OCI-LY7 (cell line): ENCODE measurements at regions not wholly inside any gene's neighbourhood (a gene's known extent, or its start where the extent isn't known, plus 50 kb on each side); places are given as distances from the start of the nearest gene placed in this dataset.

Experiments used
- BruUV-seq: library from RNA; stranded (reverse); fragments of 400-500 nt; replicated peaks from 2 replicates; lab custom pipeline; 2021; lab: Mats Ljungman, UMichigan
- CTCF ChIA-PET: fragments of 300-600 bp; sonication (Branson Sonifier 250); formaldehyde crosslinking; loops from one replicate; lab custom pipeline; 2022; ENCODE audit warnings: antibody characterized with exemption; ENCODE audit not compliant: unreplicated experiment; lab: Charles Lee
- POLR2A ChIA-PET: fragments of 300-600 bp; sonication (Branson Sonifier 250); formaldehyde crosslinking; loops from one replicate; lab custom pipeline; 2022; ENCODE audit warnings: antibody characterized with exemption; lab: Charles Lee
- DNase-seq: peaks from one replicate; pipeline ENCODE4 v3.0.0-alpha.2; 2015; ENCODE audit warnings: low spot score
- H2AFZ ChIP-seq: fragments of 200-600 bp; sonication (generic), shearing (Covaris generic); 2 replicates; pipeline ENCODE4 v1.6.1; 2014; ENCODE audit warnings: mild to moderate bottlenecking, antibody characterized with exemption, low read length, moderate library complexity
- H3K27ac ChIP-seq: fragments of 200-600 bp; sonication (generic); 2 replicates; pipeline ENCODE4 v1.5.1; 2014; ENCODE audit warnings: mixed run types, low read depth, mild to moderate bottlenecking, moderate library complexity, low read length, inconsistent platforms; ENCODE audit not compliant: poor library complexity, severe bottlenecking
- H3K36me3 ChIP-seq: fragments of 200-600 bp; sonication (generic); 2 replicates; pipeline ENCODE4 v1.6.1; 2014; ENCODE audit warnings: mild to moderate bottlenecking, antibody characterized with exemption, low read length, moderate library complexity, mixed read lengths; ENCODE audit not compliant: insufficient read depth
- H3K4me1 ChIP-seq: fragments of 200-600 bp; sonication (generic); 2 replicates; pipeline ENCODE4 v1.5.1; 2014; ENCODE audit warnings: mild to moderate bottlenecking, low read length; ENCODE audit not compliant: insufficient read depth, poor library complexity, severe bottlenecking
- H3K4me2 ChIP-seq: fragments of 200-600 bp; sonication (generic); 2 replicates; pipeline ENCODE4 v1.6.1; 2014; ENCODE audit warnings: mild to moderate bottlenecking, low read length
- H3K4me3 ChIP-seq: fragments of 200-600 bp; sonication (generic); 2 replicates; pipeline ENCODE4 v1.5.1; 2014; ENCODE audit warnings: mild to moderate bottlenecking, low read depth, low read length; ENCODE audit not compliant: poor library complexity, severe bottlenecking
- H3K79me2 ChIP-seq: fragments of 200-600 bp; sonication (generic); 2 replicates; pipeline ENCODE4 v1.6.1; 2016; ENCODE audit warnings: low read depth, mild to moderate bottlenecking, low read length, moderate library complexity, mixed read lengths; ENCODE audit not compliant: insufficient read depth
- H3K9me2 ChIP-seq: fragments of 200-600 bp; sonication (generic); 2 replicates; pipeline ENCODE4 v1.6.1; 2016; ENCODE audit warnings: mild to moderate bottlenecking, low read length, mixed read lengths; ENCODE audit not compliant: insufficient read depth
- H3K9me3 ChIP-seq: fragments of 200-600 bp; sonication (generic); 2 replicates; pipeline ENCODE4 v1.6.1; 2014; ENCODE audit warnings: mild to moderate bottlenecking, mixed run types, low read length, mixed read lengths
- H4K20me1 ChIP-seq: fragments of 200-600 bp; sonication (generic); 2 replicates; pipeline ENCODE4 v1.6.1; 2014; ENCODE audit warnings: mild to moderate bottlenecking, antibody characterized with exemption, low read length, moderate library complexity, mixed read lengths; ENCODE audit not compliant: insufficient read depth
- CTCF ChIP-seq: fragments of 200-600 bp; sonication (generic); conservative IDR thresholded peaks from 2 replicates; pipeline ENCODE4 v1.5.1; 2014; ENCODE audit warnings: mild to moderate bottlenecking, antibody characterized with exemption, low read length, moderate library complexity, mixed read lengths
- EZH2phosphoT487 ChIP-seq: fragments of 200-600 bp; sonication (generic); IDR thresholded peaks from 2 replicates; pipeline ENCODE4 v1.6.1; 2018; ENCODE audit warnings: low read depth, borderline replicate concordance, mild to moderate bottlenecking, mixed run types, antibody characterized with exemption, low read length, moderate library complexity, mixed read lengths
- intact Hi-C: fragments of 100-400 bp; cut with micrococcal nuclease; formaldehyde crosslinking; loops from one replicate; pipeline ENCODE4 v1.10.0; 2022; ENCODE audit not compliant: unreplicated experiment

- DNase-seq = no peak
- peak overlapping the region; percentile 3; the same call in 1 of the 2 replicates for H3K4me2 ChIP-seq
- CTCF ChIA-PET = no interaction called here
- H4K20me1 ChIP-seq = no peaks in the 10 kb centered on the region
- no peak overlapping the region for H3K4me3 ChIP-seq
- no TSS peak for BruUV-seq
- TF ChIP-seq EZH2phosphoT487 = no peak
- H3K9me2 ChIP-seq = no peaks in the 10 kb centered on the region
- no peak overlapping the region for H3K27ac ChIP-seq
- H3K79me2 ChIP-seq = no peaks in the 10 kb centered on the region
- H3K9me3 ChIP-seq = no peaks in the 10 kb centered on the region
- no peaks in the 10 kb centered on the region for H3K4me1 ChIP-seq
- intact Hi-C loops = no loop called here
- H2AFZ ChIP-seq = 0 out of 2 replicates have a peak overlapping the region, but pooled peaks have one; percentile 8
- H3K36me3 ChIP-seq = no peaks in the 10 kb centered on the region
- POLR2A ChIA-PET = interaction anchor here (0.8 to 1.0 kb wide), 2 partner anchors 11 to 36 kb away, joined by 3 read pairs; no protein-coding TSS in a partner anchor
These were observed 766.4 kb upstream of the ID2 start for GRCh38 chr2:7915302-7916091.

GRCh38 chr2:7916670-7917069 is 765.2 kb upstream of the ID2 start:
- BruUV-seq = no TSS peak
- Histone ChIP-seq H3K9me2 (no peaks in the 10 kb centered on the region), H3K9me3 (no peaks in the 10 kb centered on the region), H3K4me2 (no peak overlapping the region), H3K27ac (no peak overlapping the region), H3K79me2 (no peaks in the 10 kb centered on the region), H3K4me1 (no peaks in the 10 kb centered on the region), H4K20me1 (no peaks in the 10 kb centered on the region), H2AFZ (no peak overlapping the region), H3K4me3 (no peak overlapping the region), H3K36me3 (no peaks in the 10 kb centered on the region)
- no peak for TF ChIP-seq EZH2phosphoT487
- no peak for TF ChIP-seq CTCF
- ChIA-PET POLR2A (interaction anchor here (0.8 to 1.0 kb wide), 2 partner anchors 12 to 35 kb away, joined by 3 read pairs; no protein-coding TSS in a partner anchor), CTCF (no interaction called here)
- intact Hi-C loops = no loop called here
- DNase-seq = no peak

GRCh38 chr2:7919510-7919909 is 762.3 kb upstream of the ID2 start:
- no peak for DNase-seq
- H4K20me1 ChIP-seq = no peaks in the 10 kb centered on the region
- no peaks in the 10 kb centered on the region for H3K9me2 ChIP-seq
- no peak overlapping the region for H2AFZ ChIP-seq
- BruUV-seq = no TSS peak
- no peaks in the 10 kb centered on the region for H3K36me3 ChIP-seq
- no peak overlapping the region for H3K4me2 ChIP-seq
- CTCF ChIA-PET = no interaction called here
- no peaks in the 10 kb centered on the region for H3K79me2 ChIP-seq
- intact Hi-C loops = no loop called here
- no peaks in the 10 kb centered on the region for H3K4me1 ChIP-seq
- TF ChIP-seq CTCF (no peak), EZH2phosphoT487 (no peak)
- H3K4me3 ChIP-seq = no peak overlapping the region
- POLR2A ChIA-PET = no interaction called here
- H3K27ac ChIP-seq = no peak overlapping the region
- no peaks in the 10 kb centered on the region for H3K9me3 ChIP-seq
